Esophagus squamous epithelium (tissue), 4 donors: ENCODE measurements at regions not wholly inside any gene's neighbourhood (a gene's known extent, or its start where the extent isn't known, plus 50 kb on each side); places are given as distances from the start of the nearest gene placed in this dataset.

Experiments
- POLR2A ChIP-seq, 4 donors: fragments of 450-650 bp; IDR thresholded peaks; one replicate each; pipeline ENCODE4 v1.6.1; 2017; ENCODE audit warnings: antibody characterized with exemption in 4 of 4, mild to moderate bottlenecking in 4 of 4, moderate library complexity in 3 of 4
- TF ChIP-seq, protein P1 (sequence below), 6 experiments: fragments of 450-650 bp in 4 of 6; fragments of 200-600 bp in 2 of 6; sonication (generic) in 2 of 6; IDR thresholded peaks; one replicate each; pipeline ENCODE4 v1.5.1; 2016 to 2019; ENCODE audit warnings: antibody characterized with exemption in 6 of 6, mild to moderate bottlenecking in 4 of 6, moderate library complexity in 4 of 6

DNA sequence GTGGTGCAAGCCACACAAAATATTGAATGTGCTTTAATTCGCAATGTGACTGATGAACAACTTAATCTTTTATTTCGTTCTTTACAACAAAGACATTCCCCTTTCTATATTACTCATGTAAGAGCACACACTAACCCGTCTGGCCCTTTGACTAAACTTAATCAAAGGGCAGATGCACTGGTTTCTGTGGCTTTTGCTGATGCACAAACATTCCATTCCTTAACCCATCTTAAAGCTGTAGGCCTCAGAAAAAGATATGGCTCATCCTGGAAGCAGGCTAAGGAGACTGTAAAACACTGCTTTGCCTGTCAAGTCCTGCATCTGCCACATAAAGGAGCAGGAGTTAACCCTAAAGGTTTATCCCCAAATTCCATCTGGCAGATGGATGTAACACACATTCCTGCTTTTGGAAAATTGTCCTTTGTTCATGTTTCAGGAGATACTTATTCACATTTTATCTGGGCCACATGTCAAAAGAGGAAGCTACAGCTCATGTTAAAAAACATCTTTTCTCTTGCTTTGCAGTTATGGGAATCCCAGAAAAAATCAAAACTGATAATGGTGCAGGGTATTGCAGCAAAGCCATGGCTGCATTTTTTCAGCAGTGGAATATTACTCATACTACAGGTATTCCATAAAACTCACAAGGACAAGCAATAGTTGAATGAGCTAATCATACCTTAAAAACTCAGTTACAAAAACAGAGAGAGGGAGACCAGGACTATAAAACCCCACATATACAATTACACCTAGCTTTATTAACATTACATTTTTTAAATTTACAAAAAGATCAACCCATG lies 137.2 kb downstream of the AHSP start:
- no peak for TF ChIP-seq POLR2A (IDR thresholded peaks at IDR 0.05)
- TF ChIP-seq, protein P1, sequence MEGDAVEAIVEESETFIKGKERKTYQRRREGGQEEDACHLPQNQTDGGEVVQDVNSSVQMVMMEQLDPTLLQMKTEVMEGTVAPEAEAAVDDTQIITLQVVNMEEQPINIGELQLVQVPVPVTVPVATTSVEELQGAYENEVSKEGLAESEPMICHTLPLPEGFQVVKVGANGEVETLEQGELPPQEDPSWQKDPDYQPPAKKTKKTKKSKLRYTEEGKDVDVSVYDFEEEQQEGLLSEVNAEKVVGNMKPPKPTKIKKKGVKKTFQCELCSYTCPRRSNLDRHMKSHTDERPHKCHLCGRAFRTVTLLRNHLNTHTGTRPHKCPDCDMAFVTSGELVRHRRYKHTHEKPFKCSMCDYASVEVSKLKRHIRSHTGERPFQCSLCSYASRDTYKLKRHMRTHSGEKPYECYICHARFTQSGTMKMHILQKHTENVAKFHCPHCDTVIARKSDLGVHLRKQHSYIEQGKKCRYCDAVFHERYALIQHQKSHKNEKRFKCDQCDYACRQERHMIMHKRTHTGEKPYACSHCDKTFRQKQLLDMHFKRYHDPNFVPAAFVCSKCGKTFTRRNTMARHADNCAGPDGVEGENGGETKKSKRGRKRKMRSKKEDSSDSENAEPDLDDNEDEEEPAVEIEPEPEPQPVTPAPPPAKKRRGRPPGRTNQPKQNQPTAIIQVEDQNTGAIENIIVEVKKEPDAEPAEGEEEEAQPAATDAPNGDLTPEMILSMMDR (IDR thresholded peaks at IDR 0.05), result no peak
